ENCODE measurements at regions not wholly inside any gene's neighbourhood (a gene's known extent, or its start where the extent isn't known, plus 50 kb on each side); places are given as distances from the start of the nearest gene placed in this dataset.

- TF ChIP-seq CTCF (IDR thresholded peaks at IDR 0.05) (no peak), POLR2A (IDR thresholded peaks at IDR 0.05) (no peak)
These were observed 189.1 kb upstream of the PDZRN3 start for GRCh38 chr3:73813692-73814292.

All from esophagus squamous epithelium (tissue), 4 donors.